Fibroblast of the conjunctiva (primary cell): ENCODE measurements at regions not wholly inside any gene's neighbourhood (a gene's known extent, or its start where the extent isn't known, plus 50 kb on each side); places are given as distances from the start of the nearest gene placed in this dataset.
"Not testable (repeated sequence)": the region's sequence is repeated elsewhere in the genome, so short reads cannot be mapped to it uniquely, and the experiment has no call there.

Source experiments
- DNase-seq: peaks from one replicate; pipeline ENCODE4 v3.0.0-alpha.2; 2010; ENCODE audit warnings: low read depth

DNA sequence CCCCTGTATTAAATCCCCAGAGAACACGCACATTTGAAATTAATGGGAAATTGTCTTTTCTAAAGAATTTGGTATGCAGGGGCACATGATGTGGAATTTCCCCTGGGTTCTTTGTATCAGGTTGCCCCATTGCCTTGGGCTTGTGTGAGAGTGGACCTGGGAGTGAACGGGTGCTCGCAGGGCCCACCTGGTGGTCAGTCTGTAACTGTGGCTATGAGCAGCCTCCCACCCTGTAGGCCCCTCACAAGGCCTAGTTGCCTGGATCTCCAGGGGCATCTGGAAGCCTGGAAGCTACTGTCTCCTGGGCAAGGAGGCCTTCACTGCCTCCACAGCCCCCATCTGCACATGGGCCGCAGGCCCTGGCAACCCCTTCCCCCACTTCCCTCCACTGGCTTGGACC lies 96.7 kb downstream of the SLC25A47 start:
- no peak for DNase-seq

DNA sequence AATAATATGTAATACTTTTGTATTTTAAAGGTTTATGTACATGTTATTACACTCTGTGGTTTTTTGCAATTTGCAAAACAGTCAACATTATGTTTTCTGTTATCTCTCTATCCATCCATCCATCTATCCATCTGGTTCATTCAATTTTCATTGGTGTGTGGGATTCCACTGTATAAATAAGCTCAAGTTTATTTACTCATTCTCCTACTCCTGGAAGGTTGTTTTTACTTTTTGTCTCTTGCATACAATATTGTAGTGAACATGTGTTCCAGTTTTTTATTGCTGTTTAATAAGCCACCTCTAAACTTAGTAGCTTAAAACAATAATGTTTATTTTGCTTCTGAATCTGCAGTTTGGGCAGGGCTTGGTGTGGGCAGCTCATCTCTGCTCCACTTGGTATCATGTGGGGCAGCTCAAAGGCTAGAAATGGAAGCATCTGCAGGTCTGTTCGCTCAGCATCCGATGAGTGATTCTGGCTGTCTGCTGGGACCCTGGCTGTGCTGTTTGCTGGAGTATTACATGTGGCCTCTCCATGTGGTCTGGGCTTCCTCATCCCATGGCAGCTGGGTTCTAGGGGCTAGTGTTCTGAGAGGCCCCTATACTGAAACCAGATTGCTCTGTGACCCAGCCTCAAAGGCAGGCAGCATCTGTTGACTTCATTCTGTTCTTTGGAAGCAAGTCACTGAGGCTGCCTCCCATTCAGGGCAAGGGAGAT lies 98.8 kb downstream of the SLC25A47 start:
- no peak for DNase-seq

DNA sequence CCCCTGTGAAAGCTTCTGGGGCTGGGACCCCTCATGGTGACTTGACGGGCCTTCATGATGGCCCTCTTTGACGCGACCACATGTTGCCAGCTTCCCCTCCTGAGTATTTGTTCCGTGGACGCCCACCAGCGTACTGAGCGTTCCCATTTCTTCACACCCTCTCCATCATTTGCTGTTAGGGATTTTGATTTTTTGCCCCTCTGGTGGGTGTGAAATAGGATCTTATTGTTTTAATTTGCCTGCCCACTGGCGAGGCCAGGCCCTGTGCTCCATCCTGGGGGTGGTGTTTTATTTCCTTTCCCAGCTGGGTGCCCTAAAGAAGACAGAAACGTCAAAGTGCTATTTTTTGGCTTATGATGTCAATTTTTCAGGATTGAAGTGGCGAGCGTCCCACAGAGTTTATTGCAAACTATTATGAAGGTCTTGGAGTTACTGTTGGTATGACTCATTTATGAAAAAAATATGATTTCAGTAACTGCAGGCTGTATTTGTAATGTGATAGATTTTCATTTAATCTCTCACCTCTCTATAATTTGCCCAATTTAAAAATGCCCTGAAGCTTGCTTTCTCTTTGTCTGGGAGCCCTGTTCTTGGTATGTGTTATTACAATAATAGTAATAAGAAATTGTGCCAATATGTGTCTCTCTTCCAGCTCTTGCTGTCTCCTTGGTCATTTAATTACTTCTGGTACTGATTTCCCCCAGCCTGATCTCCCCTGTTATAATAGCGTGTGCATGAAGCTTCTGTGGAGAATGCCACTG lies 99.6 kb downstream of the SLC25A47 start:
- peak; percentile 16 for DNase-seq

DNA sequence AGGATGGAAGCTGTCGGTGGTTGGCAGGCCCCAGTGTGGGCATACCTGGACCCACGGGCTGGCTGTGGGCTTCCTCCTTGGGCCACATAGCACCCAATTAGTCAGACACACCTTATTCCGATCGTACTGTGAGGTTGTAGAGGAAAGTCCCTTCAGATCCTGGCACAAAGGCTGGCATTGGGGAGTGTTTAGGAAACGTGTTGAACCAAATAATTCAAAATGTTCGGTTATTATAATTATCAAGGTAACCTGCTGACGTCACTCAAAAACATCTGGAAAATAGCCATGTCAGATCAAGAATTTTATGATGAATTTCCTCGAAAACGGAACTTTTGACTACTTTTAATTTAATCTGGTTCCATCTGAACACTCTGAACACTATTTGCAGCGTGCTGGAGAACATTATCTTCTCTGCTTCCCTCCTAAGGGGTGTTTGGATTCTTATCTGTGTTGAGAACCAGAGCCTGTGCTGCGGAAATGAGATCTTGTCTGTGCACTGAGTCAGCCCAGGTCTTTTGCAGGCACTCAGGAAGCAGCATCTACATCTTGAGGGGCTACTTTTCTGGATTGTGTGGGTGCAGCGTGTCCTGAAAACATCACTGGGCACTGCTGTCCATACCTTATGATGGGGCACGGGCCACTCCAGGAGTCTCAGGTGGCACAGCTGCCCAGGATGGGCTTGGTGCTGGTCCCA lies 100.3 kb downstream of the SLC25A47 start:
- no peak for DNase-seq

DNA sequence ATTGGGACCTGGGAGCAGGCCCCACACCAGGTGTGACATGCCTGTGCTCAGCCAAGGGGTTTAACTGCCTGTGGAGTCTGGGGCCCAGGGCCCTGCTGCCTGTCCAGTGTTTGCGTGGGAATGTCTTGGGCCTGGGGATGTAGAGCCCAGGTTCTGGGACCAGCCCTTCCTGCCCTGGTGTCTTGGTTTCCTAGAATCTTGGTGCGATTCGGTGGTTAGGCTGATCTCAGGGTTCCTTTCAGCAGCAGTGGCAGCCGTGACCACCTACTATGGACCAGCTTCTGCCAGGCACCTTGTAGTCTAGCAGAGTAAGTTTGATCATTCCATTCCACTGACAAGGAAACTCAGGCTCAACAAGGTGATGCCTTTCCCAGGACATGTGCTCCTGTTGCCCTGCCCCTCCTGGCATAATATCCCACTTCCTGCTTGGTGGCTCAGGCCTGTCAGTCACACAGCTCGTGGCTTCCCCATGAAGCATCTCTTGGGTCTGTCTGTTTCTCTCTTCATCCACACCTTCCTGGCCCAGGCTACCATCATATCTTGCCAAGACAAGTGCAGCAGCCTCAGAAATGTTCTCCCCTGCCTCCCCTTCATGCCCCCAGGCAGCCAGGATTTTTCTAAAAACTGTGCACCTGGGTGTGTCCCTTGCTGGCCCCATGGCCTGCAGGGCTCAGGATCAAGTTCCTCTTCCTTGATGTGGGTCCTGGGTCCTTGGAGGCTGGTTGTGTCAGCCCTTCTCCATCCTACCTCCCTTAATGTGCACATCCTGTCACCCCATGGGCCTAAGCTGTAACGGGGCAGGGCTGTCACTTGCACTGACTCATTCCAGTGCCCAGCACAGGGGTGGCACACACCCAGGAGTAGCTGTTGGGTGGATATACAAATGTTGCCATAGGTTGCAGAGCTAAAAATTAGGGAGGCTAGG lies 101.6 kb downstream of the SLC25A47 start:
- DNase-seq: no peak

DNA sequence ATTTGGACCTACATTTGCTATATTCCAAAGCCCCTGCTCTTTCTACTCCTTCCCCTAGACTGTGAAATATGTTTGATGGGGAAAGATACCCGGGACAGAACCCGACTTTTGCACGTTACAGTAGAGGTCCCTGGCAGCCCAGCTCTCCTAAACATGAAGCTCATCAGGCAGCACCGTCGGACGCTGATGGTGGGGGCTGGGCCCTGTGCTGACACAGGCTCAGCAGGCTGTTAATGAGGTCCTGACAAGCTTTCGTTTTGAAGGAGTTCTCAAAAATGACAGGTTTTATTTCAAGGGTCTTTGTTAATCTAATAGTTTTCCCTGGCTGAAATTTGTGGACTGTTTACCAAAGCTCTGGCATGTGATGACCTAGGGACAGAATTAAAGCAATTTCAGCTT lies 102.3 kb downstream of the SLC25A47 start:
- no peak for DNase-seq

DNA sequence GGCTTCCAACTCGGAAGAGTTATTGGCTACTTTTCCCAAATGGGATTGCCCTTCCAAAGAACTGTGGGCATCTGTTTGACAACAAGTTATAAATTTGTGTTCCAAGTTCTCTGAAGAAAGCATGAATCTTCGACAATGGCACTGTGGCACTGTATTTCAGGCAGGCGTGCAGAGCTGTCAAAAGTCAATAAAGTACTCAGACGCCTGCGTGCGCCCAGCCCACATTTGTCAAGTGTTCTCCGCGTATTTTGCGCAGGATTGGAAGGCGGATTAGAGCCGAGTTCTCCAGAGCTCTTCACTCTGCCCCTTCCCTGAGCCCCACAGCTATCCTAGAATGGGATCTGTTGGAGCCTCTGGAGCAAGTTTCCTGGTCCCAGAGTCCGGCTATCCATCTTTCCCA lies 103.2 kb downstream of the SLC25A47 start:
- no peak for DNase-seq

DNA sequence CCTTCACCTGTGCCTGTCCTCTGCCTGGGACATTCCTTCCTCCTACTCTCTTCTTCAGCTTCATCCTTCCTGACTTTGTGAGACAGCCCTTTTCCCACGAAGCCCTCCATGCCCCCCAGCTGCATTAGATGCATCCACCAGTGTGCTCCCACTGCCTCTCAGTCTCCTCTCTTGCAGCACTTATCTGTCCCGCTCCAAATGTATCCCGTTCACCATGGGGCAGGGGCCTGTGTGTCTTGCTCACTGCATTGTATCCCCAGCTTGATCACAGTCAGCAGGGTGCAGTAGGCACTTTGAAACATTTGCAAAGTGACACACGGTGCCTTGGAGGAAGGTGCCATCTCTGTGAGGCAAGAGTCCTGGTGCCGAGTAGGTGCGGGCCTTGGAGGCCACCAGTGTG lies 104.0 kb downstream of the SLC25A47 start:
- DNase-seq: no peak

DNA sequence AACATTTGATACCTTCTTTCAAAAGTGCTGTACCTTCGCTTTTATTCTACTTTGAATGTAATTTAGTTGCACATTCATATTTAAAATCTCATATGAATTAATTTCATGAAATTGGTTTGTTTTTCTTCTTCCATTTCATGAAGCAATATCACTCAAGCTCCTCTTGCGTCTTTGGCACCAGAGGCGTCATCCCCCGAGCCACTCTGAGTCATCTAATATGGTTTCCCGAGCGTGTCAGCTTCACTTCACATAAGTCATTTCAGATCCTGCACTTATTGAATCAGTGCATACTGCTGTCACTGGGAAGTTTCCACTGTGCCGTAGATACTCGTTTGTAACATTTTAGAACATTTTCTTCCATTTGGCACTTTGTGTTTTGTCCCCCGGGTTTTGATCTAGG lies 105.6 kb downstream of the SLC25A47 start:
- DNase-seq: no peak

DNA sequence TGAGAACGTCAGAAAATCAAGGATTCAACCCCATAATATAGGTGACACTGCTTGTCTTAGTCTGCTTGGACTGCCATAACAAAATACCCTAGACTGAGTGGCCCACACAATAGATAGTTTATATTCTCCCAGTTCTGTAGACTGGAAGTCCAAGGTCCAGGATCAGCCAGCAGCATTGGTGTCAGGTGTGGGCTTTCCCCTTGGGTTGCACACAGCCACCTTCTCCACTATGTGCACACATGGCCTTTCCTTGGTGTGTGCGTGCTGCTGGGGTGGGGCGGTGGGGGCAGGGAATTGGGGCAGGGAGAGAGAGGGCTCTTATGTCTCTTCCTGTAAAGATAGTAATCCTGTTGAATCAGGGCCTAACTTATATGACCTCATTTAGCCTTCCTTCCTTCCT lies 106.4 kb downstream of the SLC25A47 start:
- DNase-seq: no peak

DNA sequence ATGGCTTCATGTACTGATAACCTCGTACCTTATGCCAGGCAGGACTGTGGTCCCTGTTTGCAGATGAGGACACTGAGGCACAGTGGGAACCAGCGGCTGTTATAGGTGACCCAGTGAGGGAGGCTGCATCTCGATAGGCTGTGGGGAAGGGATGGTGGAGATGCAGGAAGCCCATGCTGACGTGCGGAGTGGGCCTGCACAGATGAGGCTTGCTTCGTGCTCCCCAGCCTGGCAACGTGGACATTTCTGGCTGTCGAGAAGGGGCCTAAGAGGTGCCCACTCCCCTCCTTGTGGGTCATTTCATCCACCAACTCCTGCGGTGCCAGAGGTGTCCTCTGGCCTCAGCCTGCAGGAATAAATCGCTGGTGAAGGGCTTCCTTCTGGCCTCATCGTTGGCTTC lies 107.4 kb downstream of the SLC25A47 start:
- no peak for DNase-seq

DNA sequence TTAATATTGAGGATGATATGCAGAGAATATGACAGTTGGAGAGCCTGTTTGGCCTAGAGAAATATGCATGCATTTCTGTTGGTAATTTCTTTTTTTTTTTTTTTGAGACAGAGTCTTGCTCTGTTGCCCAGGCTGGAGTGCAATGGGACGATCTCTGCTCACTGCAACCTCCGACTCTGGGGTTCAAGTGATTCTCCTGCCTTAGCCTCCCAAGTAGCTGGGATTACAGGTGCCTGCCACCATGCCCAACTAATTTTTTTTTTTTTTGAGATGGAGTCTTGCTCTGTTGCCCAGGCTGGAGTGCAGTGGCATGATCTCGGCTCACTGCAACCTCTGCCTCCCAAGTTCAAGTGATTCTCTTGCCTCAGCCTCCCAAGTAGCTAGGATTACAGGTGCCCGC lies 108.3 kb downstream of the SLC25A47 start:
- not testable (repeated sequence) for DNase-seq

DNA sequence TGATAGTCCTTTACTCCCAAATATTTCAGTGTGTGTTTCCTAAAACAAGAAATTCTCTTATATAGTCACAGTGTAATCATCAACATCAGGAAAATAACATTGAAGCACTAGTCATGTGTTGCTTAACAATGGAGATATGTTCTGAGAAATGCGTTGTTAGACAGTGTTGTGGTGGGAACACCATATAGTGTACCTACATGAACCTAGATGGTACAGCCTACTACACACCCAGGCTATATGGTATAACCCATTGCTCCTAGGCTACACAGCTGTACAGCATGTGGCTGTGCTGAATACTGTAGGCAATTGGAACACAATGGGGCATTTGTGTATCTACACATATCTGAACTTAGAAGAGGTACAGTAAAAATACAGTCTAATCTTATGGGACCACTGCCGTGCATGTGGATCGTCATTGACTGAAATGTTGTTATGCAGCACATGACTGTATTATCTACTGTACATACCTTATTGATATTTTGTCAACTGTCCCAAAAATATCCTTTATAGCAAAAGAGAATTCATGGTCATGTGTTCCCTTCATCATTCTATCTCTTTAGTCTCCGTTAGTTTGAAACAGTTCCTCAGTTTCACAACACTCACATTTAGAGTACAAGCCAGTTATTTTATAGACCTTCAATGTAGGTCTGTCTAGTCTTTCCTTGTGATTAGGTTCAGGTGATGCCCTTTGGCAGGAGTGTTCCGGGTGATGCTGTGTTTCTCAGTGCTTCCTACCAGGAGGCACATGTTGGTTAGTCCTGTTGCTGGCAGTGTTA lies 109.7 kb downstream of the SLC25A47 start:
- no peak for DNase-seq

DNA sequence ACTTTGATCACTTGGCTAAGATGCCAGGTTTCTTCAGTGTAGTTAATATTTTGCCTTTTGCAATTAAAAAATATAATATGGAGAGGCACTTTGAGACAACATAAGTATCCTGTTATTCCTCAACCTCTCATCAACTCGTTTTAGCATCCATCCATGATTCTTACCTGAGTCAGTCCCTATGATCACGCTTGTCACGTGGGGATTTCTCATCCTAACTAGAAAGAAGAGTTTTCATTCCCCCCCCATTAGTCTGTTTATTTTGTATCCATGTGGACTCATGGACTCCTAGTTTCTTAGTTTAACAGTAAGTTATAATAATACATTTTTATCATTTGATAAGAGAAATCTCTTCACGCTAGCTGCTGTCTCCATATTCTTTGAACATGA lies 110.3 kb downstream of the SLC25A47 start:
- DNase-seq: no peak

DNA sequence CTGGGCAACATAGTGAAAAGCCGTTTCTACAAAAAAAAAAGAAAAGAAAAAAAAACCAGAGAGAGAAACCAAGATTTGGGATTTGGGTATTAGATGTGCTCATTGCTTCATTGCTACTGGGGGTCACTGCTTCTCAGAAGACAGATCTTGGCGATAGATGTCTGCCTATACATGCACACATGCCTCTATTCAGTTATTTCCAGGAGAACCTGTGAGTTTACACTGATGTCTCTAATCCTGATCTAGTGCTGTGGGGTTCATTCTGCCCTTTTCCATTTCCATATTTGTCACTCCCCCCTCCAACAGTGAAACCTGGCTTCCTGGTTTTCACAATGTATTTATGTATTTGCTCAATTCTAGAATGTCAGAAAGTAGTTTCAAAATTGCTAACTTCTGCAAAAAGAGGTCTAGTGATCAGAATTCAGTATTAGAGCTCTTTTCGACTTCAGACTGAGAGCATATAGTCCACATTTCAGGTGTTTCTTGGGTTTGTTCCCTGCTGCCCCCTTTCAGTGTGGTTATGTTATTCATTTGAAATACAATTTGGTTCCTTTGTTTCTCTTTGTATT lies 111.0 kb downstream of the SLC25A47 start:
- DNase-seq: no peak

DNA sequence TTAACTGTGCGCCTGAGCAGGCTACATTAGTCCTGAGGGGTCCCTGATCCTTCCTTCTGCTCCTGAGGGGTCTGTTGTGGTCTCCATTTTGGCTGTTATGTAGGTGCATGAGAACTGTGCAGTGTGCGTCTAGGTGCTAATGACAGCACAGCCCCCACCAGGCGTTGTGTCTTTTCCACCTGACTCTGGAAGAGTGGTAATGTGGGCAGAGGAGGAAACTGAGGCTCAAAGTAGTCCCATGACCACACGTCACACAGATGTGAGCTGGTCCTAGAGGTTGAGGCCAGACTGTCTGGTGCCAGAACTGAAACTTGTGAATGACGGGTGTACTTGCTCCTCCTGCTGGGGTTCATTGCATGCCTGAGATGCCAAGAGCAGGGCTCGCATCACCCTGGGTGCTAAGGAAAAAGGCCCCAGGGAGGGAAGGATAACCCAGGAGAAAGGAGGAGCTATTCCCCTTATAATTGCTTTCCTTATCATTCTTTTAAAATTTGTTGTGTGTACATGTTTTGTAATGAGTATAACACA lies 111.8 kb downstream of the SLC25A47 start:
- no peak for DNase-seq

DNA sequence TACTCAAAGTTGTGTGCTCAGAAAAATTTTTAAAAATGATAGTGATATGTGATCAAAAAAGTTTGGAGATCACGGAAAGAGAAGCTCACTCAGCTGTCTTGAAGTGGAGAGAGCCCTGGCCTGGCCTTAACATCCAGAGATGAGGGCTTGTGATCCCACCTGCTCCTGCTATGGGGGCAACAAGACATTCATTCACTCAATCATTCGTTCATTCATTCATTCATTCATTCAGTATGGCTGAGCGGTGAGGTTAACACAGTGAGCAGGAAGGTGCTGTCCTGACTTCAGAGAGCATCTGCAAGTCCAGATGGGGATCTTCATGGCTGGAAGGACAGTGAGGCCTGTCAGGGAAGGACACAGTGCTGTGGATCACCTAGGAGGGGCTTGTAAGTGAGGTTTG lies 112.3 kb downstream of the SLC25A47 start:
- no peak for DNase-seq

DNA sequence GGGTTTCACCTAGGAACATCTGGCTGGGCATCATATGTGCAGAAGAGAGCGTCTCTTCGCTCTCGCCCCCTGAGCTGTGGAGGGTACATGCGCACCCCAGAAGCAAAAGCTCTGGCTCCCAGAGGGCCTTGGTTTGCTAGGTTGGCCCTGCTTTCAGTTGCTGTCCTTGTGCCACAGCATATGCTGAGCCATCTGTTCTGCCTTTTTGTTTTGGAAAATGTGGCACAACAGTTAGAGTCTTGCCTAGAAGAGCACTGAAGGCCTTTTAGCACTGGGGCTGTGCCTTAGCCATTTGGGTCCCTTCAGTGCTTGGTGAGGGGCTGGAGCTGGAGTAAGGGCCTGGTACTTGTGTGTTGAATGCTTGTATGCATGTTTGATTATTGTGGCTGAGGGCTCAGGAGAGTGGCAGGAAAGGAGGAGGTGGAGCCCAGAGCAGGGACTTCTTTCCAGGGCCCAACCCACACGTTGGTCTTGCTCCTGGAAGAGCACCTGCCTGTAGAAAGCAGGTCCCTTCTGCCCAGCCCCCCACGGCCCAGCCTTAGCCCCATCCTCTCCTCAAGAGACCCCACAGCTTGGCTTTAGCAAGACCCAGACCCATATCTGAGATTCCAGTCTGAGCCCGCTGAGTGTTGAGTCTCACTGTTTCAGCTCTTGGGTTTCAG lies 113.7 kb downstream of the SLC25A47 start:
- no peak for DNase-seq

DNA sequence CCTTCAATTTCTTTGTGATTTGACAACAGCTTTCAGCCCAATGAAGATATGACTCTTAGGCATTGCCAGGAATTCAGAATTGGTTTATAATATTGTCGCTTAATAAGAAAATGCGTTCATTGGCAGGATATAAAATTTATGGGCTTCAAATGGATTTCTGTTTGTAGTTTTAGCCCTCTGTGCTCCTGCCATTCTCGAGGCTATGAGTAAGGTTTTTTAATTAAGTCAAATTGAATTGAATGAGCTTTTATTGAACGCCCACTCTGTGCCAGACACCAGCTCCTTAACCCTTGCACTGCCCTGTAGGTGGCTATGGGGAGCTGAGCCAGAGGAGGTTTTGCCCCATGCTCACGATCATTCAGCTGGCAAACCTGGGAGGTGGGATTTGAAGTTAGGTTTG lies 115.1 kb downstream of the SLC25A47 start:
- no peak for DNase-seq
